ENCODE measurements at regions not wholly inside any gene's neighbourhood (a gene's known extent, or its start where the extent isn't known, plus 50 kb on each side); places are given as distances from the start of the nearest gene placed in this dataset.

DNA sequence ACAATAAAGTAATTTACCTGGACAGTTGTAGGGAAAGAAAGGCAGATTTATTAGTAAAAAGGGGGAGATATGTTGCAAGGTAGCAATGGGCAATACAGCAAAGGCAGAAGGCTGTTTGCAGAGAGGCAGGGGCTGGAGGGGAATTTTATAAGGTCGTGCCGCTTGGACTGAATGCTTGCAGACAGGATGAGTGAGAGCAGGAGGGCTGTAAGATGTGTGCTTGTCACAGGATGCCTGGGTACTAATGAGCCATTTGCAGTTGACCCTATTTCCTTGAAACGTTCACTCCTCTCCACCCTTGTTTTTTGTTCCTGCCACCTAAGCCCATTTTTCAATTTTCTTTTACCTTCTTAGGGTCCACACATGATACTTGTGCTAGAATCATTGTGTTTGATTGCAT, 214.7 kb downstream of the TRAM1L1 start:
- no peak for DNase-seq

DNA sequence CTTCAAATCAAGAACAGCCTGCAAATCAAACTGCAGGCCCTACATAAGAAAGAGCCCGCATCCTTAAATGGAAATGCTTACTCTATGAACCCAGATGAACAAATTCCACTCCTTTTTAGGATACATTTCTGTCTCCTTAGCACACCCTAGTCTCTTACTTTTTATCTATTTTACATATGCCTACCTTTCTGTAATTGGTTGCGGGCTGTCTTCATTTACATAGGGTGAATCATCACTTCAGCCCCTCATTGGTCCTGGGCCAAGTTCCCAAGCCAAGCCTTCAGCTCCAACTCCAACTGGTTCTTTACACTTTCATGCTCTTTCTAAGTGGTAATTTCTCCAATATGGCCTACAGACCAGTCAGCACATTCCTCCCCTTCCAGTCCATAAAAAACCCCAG, 219.3 kb downstream of the TRAM1L1 start:
- no peak for DNase-seq

DNA sequence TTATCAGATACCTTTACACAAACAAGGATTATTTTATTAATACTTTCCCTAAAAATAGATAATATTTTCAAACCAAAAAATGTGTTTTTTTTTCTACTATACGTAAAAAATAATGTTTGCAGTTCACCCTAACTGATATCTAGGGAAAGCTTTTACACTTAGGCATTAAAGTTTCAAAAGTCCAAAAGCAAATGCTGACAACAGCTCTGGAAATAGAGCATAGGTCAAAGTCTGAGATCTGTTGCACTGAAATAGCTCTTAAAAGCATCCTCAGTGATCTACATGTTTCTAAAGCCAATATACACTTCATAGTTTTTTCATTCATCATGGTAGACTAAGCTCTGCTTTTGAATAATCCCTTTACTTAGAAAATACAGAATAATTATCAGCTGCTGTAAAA, 222.8 kb downstream of the TRAM1L1 start:
- no peak for DNase-seq

DNA sequence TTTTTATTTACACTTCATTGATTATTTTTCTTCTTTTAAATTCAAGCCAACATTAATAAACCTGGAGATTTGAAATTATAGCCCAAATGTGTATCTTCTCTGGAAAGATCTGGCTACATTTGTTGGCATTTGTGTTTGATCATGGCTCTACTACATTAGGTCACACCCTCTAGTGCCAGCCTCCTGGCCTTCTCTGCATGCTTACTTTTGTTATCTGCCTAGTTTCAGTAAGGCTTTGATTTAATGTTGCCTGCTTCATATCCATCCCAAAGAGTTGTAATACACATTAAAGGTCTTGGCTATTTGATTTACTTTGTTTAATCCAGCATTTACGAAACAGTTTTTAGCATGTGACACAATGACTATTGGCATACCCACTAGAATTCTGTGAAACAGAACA, 224.5 kb downstream of the TRAM1L1 start:
- no peak for DNase-seq

DNA sequence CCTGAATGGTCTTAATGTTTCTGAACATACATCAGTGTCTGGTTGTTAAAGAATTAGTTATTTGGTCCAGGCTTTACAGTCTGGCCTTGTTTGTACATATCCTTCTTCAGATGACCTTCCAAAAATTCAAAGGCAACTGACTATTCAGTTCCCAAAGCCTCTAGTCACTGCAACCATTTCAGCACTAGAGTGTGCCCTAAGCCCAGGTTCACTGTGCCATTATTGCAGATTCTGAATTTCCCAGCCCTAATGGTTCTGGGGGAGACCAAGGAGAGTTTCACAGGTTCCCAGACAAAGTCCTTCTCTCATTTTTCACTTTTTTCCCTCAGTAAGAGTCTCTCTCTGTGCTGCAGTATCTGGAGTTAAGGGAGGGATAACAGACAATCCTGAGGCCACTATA, 235.8 kb downstream of the TRAM1L1 start:
- no peak for DNase-seq

DNA sequence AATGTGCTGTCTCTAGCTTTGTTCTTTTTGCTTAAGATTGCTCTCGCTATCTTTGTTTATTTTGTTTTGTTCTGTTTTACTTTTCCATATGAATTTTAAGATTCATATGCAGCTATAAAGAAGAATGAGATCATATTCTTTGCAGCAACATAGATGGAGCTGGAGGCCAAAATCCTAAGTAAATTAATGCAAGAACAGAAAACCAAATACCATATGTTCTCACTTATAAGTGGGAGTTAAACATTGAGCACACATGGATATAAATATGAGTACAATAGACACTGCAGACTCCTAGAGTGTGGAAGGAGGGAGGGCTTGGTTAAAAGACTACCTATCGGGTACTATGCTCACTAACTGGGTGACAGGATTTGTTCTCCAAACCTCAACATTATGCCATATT, 237.8 kb downstream of the TRAM1L1 start:
- no peak for DNase-seq

DNA sequence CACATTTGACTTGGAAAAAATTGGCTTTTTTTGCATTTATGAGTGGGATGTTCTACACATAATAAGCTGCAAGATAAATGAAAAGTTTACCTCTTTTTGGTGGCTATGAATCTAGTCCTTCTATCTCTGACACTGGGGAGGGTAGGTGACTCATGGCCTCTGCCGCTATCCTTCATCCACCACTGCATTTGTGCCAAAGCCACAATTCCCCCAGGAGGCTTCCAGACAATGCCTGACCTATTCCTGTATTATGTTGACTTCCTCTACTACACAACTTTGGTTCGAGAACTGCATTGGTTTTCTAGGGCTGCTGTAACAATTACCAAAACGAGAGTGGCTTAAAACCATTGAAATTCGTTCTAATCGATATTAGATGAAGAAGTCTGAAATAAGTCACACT, 245.6 kb downstream of the TRAM1L1 start:
- DNase-seq: no peak

DNA sequence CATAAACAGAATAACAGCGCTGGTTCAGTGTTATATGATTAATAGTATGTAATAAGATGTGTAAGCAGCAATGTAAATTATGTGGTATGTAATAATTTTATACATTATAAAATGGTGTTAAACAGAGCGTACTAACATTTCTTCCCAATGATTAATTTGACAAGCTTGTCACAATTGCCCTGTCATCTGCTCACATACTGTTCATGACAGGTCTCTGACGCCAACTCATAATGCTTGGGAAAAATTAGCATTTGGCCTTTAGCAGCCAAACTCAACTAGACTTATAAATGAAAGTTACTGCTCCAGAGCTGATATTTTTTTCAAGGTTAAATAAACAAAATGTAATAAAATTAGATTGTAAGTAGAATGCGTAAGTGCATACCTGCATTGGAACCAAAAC, 246.8 kb downstream of the TRAM1L1 start:
- DNase-seq: no peak

DNA sequence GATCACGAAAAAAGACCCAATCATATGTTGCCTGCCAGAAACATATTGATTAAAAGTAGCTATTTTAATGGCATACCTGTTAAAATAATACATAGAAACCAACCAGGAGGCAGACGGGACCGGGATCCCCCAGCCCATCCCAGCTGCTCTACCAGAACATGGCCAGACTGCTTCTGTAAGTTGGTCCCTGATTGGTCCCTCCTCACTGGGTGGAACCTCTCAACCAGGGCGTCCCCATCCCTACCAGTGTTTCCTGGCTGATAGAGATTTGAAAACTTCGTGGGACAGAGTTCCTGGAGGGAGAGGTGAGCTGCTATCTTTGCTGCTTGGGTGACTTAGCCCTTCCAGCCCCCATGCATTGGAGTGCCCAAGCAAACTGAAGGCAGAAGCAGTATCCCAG, 256.2 kb downstream of the TRAM1L1 start:
- DNase-seq: no peak

DNA sequence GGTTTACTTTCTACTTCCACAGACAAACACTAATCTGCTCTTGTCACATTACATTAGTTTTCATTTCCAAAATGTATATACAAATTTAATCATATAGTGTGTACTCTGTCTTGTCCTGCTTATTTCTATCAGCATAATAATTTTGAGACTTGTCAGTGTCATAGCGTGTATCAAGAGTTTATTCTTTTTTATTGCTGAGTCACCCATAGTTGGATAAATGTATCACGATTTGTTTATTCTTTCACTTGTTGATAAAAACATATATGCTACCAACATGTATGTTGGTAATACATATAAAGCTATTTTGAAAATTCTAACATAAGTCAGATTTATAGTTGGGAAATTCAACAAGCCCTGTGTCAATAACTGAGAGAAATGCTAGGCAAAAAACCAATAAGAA, 261.2 kb downstream of the TRAM1L1 start:
- DNase-seq: no peak

DNA sequence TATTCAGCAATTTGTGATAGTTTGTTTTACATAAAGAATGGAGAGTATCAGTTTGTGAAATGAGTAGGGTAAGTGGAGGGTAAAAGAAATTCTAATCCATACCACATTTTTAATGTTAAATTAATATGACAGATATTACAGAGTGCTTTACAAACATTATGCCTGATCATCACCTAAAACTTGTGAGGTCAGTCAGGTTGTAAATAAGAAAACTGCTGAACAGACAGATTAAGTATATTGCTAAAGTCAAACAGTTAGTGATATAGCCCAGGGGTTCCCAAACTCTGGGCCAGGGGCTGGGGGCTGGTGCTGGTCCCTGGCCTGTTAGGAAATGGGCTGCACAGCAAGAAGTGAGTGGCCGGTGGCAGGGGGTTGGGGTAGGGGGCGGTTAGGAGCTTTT, 273.6 kb downstream of the TRAM1L1 start:
- no peak for DNase-seq

DNA sequence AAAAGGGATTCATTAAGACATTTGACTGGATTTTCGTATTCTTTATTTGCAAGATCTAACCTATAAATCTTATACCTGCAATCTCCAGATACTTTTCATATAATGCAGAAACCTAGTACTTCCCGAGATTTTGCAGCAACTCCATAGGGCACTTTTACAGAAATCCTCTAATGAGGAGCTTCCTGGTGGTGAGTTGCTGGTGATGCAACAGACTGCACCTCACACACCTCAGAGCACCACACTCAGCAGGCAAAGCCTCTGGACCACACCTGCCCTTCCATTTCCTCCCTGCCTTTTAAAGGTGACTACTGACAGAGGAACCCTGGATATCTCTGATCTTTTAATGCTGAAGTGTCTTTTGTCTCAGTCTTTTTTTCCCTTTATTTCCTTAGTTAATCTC, 289.4 kb downstream of the TRAM1L1 start:
- no peak for DNase-seq

DNA sequence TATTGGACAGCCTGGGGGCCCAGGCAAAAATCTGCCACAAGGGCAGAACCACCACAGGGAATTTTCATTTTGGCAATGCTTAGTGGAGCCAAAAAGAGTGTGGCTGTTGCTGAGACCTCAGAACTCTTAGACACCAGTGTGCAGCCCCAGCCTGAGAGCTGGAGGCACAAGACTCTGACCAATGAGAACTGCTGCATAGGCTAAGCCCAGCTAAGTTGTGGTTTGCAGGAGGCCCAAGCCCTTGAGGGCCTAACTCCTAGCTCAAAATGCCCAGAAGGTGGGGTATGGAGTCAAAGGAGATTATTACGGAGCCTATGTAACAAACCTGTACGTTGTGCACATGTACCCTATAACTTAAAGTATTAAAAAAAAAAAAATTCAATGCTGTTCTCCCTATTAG, 296.7 kb downstream of the TRAM1L1 start:
- no peak for DNase-seq

DNA sequence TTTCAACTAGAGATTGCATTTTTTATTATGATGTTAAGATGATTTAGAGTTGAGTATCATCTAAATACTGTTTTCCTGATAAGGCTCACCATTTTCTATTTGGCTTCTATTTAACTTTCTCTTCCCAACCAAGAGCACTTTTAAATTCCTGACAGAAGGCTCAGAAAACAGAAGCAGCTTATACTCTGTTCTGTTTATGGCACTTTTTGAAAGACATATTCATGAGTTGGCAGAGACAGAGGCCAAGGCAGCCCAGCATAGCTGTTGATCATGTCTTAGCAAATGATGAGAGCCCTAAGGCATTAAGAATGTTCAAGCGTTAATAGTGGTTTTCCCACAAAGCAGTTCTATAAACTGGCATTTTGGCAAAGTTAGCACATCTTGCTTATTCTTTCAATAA, 330.3 kb downstream of the TRAM1L1 start:
- DNase-seq: no peak

DNA sequence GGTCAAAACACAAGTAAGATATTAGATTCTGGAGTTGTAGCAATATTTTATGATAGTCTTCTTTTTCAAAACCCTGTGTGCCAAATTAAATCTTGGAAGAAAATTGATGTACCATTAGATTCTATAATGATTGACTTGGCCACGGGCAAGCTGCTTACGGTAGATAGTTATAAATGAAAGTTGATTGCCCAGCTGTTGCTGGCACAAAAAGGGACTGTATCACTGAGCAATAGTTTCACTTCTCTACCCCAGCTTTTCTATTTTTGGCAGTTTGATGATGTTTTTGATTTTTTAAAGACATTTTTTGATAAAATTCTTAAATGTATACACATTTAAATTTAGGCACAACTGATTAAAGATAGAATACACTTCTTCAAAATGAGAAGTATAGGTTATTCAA, 333.3 kb downstream of the TRAM1L1 start:
- no peak for DNase-seq

DNA sequence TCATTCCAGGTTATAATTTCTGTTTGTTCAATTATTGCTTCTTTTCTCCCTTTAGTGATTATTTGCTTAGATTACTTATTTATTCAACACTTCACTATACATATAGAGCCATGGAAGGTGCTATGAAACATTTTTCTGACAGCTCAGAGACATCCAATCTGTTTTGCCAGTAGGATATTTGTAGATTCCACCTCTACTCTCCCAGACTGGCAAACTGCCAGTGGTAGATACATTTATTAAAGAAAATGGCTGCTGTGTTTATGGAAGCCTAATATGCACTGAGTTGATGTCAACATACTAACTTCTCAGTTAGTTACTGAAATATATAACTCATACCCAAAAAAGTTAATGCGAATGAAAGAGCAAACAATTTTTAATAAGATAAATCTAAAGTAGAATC, 348.6 kb downstream of the TRAM1L1 start:
- DNase-seq: peak; percentile 35

DNA sequence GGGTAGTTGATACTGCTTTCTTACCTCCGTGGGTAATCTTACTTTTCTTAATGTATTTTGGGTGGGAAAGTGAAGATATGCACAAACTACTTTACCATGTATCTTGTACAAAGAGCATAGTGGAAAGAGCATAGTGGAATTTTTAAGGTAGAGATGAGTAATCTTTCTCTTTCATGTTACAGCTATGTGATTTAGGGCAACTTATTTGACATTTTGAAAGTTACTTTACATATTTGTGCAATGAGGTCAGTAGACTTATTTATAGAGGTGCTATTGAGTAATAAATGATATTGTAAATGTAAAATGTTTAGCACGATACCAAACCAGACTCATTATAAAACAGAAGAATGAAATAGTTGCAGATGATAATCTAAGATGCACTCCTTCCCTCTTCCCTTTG, 351.2 kb downstream of the TRAM1L1 start:
- DNase-seq: no peak

DNA sequence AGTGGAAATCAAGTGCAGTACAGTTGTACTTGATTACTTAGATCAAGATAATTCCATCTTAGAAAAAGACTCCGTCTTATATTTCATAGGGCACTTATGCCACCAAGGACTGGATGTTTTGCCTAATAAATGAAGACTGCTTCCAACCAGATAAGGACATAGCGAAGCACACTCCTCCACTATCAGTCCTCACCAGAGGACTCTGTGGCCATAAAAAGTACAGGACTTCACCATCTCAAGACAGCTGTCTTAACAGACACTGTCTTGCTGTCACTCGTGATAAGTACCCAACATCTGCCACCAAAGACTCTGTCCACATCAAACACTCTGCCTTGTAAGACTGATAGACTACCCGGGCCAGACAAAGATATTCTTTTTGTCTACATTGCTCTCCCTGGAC, 352.0 kb downstream of the TRAM1L1 start:
- no peak for DNase-seq

DNA sequence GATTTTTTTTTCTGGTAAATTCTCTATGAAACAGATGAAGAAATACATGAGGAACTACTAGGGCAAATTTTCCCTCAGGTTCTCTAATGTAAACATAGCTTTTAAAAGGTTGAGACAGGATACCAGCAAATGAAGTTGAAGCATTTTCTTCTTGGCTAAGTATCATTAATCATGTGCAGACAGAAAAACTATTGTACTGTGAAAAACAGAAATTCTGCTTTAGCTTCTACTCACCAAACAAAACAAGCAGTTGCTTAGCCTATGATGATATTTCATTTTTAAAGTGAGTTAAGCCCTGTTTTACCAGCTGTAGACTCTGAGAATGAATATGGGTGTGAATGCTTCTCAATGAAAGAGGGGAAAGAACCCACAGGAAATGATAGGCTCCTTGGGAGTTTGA, 358.9 kb downstream of the TRAM1L1 start:
- no peak for DNase-seq

DNA sequence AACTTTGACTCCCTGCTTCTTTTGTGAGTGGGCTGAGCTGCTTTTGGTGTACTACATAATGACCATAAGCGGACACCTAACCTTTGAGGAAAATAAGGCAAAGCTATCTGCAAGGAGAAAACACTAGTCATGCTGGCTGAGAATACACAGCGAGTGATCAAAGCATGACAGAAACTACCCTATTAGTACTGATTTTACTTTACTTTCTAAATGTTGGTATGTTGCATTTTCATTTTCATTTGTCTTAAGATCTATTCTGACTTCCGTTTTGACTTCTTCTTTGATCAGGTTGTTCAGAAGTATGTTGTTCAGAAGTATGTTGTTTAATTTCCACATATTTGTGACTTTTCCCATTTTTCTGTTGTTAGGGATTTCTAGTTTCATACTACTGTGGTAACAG, 361.1 kb downstream of the TRAM1L1 start:
- no peak for DNase-seq

DNA sequence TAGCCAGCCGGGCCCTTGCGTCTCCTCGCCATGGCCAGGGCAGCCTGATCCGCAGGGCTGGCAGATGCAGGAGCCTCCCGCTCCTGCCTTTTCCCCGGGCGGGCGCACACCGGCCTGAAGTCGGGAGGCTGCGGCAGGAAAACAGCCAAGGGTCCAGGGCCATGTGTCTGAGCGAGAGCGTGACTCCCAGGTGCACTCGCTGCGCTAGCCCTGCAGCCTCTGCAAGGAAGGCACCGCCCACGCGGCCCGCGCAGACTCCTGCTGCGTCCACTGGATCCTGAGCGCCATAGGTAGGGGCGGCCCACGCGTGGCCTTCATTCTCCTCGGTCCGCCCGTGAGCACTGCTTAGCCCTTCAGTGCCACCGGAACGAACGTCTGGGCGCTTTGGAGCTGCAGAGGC, 379.9 kb downstream of the TRAM1L1 start:
- DNase-seq: no peak

DNA sequence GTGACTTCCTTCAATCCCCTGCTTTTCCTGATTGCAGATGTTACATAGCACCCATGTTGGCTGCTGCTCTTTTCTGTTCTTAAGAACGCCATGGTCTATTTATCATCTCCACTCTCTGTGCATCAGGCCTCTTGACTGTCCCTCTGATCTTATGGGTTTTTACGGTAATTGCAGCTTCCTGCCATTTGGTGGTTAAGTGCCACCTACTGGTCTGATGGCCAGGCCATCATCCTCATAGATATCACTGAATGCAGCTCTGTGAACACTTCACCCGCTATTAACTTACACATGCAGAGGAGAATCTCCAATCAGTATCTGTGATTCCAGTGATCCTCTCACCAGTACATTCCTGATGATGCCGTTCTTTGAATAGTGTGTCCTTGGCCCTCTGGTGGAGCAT, 382.4 kb downstream of the TRAM1L1 start:
- peak; percentile 3 for DNase-seq

DNA sequence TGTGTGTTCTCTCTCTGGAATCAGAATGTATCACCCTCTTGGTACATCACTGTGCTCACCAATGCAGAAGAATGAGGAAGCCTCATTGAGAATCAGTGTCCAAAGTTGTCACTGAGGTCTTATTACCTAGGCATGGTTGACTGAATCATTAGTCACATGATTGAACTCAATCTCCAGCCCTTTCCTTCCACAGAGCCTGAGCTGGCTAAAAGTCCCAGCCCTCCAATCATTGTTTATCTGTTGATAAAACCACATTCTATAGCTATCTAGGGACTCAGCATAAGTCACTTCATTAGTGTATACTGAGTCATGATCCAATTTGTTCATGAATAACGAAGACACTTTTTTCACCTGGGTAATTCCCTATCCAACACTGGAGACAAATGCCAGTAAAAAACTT, 396.8 kb downstream of the TRAM1L1 start:
- no peak for DNase-seq

DNA sequence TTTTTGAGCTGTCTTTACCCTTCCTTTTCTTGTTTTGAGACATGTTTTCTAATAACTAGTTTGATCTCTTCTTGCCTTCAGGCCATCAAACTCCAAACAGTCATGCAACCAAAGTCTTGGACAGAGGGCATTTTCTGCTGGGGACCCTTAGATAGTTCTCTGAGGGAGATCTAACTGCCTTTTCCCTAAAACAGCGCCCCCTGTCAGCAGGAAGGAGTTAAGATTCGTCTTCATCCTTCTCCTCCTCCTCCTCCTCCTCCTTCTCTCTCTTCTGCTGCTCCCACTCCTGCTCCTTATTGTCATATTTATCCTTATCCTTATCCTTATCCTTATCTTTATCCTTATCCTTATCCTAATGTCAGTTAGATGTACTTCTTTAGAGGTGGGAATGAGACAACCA, 417.2 kb downstream of the TRAM1L1 start:
- no peak for DNase-seq

DNA sequence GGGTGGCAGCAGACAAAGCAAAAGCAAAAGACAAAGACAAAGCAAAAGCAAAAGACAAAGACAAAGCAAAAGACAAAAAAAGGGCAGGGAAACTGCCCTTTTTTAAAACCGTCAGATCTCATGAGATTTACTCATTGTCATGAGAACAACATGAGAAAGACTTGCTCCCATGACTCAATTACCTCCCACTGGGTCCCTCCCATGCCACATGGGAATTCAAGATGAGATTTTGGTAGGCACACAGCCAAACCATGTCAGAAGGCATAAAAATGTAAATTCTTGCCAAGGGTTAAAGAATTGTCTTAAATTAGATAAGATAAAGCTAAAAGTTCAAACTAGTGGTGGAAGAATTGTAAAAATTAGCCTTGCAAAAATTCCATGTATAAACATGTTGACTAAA, 419.7 kb downstream of the TRAM1L1 start:
- DNase-seq: no peak

DNA sequence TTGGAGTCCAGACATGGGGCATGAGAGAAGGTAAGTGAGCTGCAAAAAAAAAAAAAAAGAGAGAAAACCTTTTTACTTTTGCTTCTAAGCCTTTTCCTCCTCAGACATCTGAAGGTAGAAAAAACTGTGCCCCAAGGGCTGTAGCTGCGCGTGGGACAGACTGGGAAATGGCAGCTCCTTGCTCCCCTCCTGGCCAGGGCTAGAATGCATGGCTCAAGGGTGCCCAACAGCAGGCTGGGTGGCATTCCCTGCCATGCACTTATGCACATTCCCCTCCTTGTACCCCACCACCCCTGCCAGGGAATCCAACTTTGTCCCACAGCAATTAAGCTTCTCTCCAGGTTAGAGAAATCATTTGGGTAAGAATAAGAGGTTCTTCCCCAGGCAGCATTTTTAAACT, 421.2 kb downstream of the TRAM1L1 start:
- DNase-seq: no peak
